Putamen (tissue), 1 donor: ENCODE measurements at regions not wholly inside any gene's neighbourhood (a gene's known extent, or its start where the extent isn't known, plus 50 kb on each side); places are given as distances from the start of the nearest gene placed in this dataset.
"Not testable (repeated sequence)": the region's sequence is repeated elsewhere in the genome, so short reads cannot be mapped to it uniquely, and the experiment has no call there.

ENCODE experiments used
- DNase-seq: peaks from one replicate; pipeline ENCODE4 v3.0.0-alpha.2; 2016; ENCODE audit warnings: low spot score

DNA sequence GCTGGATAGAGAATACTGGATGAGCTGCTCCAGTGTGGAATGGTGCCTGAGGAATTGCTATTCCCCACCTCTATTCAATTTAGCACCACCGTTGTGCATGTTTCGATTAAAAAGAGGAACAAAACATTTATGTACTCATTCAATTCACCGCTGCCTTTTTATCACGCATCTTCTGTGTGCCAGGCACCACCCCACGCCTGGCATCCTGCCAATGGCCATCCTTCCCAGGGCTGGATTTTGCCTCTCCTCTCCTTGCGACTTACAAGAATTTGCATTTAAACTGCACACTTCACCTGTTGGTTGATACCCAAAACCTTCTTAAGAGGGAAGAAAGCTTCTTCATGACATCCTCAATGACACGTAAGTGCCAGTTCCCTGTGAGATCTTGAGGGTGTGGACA is 110.2 kb upstream of the DPP6 start:
- DNase-seq: no peak

- DNase-seq: peak; percentile 11
Measured at GRCh38 chr7:153943457-153943856, 108.7 kb upstream of the DPP6 start.

DNA sequence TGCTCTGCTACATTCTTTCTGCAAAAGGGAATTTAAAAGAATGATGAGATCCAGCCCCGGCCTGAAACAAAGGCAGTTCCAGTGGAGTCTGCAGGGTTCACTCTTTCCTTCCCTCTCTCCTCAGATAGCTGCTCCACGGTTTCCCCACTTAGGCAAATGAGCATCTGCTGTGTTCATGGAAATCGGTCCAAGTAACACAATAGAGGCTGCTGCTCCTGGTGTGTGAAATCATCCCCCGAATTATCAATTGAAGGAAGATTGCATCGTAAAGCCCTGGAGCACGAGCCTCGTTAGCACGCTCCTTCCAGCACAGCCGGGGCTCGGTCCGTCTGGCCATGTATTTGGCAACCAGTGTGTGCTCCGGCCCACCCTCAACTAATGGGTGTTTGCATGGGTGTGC is 108.3 kb upstream of the DPP6 start:
- no peak for DNase-seq

DNA sequence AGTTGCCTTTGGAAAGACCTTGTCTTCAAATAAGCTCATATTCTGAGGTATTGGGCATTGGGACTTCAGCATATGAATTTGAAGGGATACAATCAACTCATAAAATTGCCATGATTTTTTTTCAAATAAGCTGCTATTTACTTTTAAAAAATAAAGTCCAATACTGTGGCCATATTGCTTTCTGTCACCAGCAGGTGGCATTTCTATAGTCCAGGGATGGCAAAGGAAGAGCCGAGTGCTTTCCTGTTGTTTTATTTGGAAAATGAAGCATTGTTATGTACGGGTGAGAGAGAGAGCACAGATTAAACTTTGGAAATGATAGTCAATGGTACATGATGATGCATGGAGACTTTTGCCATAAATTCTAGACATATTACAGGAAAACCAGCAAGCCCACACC is 104.1 kb upstream of the DPP6 start:
- DNase-seq: no peak

GRCh38 chr7:153951316-153951715 is 100.9 kb upstream of the DPP6 start:
- no peak for DNase-seq

GRCh38 chr7:153954477-153954876 is 97.7 kb upstream of the DPP6 start:
- no peak for DNase-seq

DNA sequence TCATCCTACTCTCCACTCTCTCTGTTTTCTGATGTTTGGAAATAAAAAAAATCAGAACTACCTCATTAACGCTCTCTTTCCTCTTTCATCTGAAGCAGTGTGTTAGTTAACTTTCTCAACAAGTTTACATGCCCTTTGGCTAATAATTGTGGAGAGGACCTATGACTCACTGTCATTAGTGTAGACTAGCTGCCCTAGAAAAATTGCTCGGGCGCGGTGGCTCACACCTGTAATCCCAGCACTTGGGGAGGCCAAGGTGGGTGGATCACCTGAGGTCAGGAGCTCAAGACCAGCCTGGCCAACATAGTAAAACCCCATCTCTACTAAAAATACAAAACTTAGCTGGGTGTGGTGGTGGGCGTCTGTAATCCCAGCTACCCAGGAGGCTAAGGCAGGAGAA is 94.5 kb upstream of the DPP6 start:
- DNase-seq: not testable (repeated sequence)

DNA sequence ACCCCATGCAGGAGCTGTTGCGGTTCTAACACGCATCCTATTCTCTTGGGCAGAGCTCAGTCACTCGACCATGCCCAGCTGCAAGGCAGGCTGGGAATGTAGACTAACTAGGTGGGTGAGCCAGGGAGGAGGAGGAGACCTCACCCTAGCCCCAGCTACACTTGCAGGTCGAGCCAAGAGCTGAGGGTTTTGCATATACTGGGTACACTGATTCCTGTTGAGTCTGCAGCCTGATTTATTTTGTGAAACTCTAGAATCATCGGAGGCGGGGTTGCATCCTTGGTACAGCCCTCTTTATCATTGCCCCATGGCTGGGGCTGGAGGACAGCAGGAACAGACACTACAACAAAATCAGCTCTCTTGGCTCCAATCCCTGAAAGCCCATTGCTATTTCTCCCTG is 93.8 kb upstream of the DPP6 start:
- DNase-seq: not testable (repeated sequence)

DNA sequence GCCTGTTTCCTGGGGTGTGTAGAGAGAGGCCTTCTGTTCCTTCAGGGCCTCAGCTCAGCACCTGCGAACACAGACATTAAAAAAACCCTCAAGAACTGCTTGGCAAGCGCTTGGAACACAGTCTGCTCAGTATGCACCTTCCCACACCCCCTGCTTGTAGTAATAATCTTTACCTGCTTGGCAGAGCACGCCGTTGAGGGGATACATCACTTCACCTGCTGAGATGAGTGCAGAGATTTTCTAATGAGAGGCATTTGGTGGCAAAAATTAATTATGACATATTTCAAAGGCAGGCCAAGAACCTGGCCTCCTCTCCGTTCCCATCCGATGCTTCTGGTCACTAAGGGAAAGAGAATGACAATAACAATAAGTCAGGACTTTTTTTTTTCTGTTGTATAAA is 93.4 kb upstream of the DPP6 start:
- not testable (repeated sequence) for DNase-seq

GRCh38 chr7:153964481-153965112 is 87.6 kb upstream of the DPP6 start:
- not testable (repeated sequence) for DNase-seq

DNA sequence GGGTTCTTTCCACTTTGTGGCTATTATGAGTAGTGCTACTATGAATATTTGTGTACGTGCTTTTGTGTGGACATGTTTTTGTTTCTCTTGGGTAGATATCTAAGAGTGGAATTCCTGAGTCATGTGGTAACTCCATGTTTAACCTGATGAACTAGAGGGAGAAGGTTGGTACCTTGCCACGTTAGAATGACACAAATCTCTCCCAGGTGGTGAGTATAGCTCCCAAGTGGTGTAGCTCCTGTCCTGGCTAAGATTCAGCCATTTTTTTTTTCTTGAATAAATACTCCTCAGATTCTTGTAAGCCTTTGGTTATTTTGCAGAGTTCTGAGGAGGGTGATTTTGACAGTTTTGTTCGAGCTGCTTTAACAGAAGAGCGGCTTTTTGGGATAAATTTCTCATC is 83.2 kb upstream of the DPP6 start:
- not testable (repeated sequence) for DNase-seq

DNA sequence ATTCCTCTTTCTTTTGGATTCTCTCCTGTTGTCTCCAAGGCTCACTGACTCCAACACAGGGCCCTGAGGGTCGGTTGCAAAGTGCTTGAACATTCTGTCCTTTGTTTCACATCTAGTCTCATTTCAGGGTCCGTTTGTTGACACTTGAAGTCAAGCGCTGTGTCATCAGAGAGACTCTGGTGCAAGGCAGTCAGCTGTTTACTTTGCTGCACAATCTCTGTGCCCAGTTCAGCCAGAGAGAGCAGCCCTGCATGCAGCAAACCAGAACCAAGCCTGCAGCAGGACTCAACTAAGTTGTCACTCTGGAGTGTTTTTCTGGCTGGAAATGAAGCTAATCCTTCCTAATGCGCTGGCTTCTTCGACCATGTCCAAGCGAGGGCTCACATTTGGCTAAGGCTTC is 77.6 kb upstream of the DPP6 start:
- DNase-seq: not testable (repeated sequence)

- not testable (repeated sequence) for DNase-seq
Measured at GRCh38 chr7:153976745-153977144, 75.5 kb upstream of the DPP6 start.

- not testable (repeated sequence) for DNase-seq
Measured at GRCh38 chr7:153983186-153983585, 69.0 kb upstream of the DPP6 start.

GRCh38 chr7:153989066-153989627 is 63.1 kb upstream of the DPP6 start:
- DNase-seq: not testable (repeated sequence)

- not testable (repeated sequence) for DNase-seq
Measured at GRCh38 chr7:153989742-153990425, 62.3 kb upstream of the DPP6 start.

DNA sequence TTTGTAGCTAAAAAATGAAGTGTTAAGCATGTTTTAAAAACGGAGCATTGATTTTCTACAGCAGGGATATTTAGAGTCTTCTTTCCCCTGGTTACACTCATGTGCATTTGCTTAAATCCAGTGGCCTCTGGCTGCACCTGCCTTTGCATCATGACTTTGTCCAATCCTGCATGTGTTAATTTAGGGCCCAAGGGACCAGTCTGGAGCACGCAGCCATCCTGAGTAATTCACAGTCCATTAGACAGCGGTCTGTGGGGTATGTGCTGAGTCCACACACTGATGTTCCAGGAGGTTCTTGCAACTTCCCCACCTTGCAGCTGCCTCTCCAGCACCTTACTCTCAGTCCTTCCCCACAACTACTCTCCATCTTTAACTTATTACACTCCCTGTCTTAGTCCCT is 60.7 kb upstream of the DPP6 start:
- DNase-seq: not testable (repeated sequence)

DNA sequence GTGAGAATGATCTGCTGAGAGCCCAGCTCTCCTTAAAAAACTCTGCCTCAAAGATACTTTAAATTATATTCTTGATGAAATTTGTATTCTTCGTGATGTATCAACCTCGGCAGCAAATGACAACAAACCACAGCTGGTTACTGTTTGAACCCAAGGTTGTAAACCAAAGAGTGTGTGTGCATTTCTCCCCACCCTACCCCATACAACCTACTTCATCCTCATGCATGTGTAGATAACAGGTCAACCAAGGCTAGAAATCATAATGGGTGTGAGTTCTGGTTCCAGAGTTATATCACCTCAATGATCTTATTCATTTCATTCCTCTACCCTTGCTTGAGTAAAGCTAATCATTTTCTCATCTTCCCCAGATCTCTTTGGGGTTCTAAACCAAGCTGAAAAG is 58.8 kb upstream of the DPP6 start:
- DNase-seq: not testable (repeated sequence)

GRCh38 chr7:153998896-153999295 is 53.3 kb upstream of the DPP6 start:
- DNase-seq: not testable (repeated sequence)
